ENCODE measurements at regions not wholly inside any gene's neighbourhood (a gene's known extent, or its start where the extent isn't known, plus 50 kb on each side); places are given as distances from the start of the nearest gene placed in this dataset.

DNA sequence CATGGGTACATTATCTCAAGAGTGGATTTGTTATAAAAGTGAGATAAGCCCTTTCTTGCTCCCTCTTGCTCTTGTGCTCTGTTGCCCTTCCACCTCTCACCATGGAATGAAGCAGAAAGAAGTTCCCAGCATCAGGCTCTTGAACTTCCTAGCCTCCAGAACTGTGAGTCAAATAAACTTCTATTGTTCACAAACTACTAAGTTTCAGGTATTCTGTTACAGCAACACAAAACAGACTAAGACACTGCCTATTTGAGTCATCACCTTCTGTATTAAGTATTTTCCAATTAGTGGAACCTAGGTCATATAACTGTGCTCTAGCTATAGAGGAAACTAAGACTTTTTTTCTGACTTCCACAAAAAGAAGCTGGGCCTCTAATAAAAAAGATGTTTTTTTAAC is 201.2 kb upstream of the FOXG1 start:
- TF ChIP-seq YY1 (IDR thresholded peaks at IDR 0.05; ENCODE audit: low read depth) = no peak
- no peak for TF ChIP-seq ZBTB7A (IDR thresholded peaks at IDR 0.05; ENCODE audit: low read depth)
- no peak for TF ChIP-seq TCF12 (IDR thresholded peaks at IDR 0.05; ENCODE audit: low read depth)
- TF ChIP-seq NFIC (IDR thresholded peaks at IDR 0.05) = no peak

DNA sequence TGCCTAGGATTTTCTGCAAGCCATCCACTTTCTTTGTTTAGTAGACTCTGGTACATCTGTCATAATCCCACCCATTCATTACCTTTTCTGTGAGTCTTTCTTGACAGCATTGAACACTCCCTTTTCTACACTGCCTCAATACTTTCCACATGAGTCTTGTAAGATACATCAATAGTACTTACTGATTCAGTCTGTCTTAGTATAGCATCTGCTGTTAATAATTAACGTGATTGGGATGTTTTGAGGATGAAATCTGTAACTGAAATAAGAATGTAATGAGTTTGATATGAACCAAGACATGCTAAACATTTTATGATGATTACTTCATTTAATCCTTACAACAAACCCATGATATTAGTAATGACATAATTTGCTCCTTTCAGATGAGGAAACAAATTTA is 196.2 kb upstream of the FOXG1 start:
- no peak for TF ChIP-seq CREB1 (IDR thresholded peaks at IDR 0.05; ENCODE audit: low read depth)
- no peak for TF ChIP-seq TCF12 (IDR thresholded peaks at IDR 0.05; ENCODE audit: low read depth)
- TF ChIP-seq RAD21 (IDR thresholded peaks at IDR 0.05; ENCODE audit: low read depth) = no peak

DNA sequence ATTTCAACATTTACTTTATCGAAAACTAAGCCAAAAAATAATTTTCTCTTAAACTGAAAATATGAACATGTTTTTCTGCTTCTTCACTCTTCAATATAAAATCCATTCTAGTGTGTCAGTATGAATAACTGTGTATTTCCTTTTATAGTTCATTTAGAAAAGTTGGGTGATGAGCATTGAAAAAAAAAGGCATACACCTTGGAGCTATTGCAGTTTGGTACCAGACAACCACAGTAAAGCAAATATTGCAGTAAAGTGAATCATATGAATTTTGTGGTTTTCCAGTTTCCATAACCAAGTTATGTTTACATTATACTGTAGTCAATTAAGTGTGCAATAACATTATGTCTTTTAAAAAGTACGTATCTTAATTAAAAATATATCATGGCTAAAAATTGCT is 195.0 kb upstream of the FOXG1 start:
- TF ChIP-seq EGR1 (IDR thresholded peaks at IDR 0.05) = no peak
- TF ChIP-seq TCF12 (IDR thresholded peaks at IDR 0.05; ENCODE audit: low read depth) = no peak
- TF ChIP-seq TAF1 (IDR thresholded peaks at IDR 0.05; ENCODE audit: low read depth) = no peak
- TF ChIP-seq, protein P1, sequence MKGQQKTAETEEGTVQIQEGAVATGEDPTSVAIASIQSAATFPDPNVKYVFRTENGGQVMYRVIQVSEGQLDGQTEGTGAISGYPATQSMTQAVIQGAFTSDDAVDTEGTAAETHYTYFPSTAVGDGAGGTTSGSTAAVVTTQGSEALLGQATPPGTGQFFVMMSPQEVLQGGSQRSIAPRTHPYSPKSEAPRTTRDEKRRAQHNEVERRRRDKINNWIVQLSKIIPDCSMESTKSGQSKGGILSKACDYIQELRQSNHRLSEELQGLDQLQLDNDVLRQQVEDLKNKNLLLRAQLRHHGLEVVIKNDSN (IDR thresholded peaks at IDR 0.05) = no peak
- TF ChIP-seq YY1 (IDR thresholded peaks at IDR 0.05; ENCODE audit: low read depth) = no peak
- TF ChIP-seq ZBTB7A (IDR thresholded peaks at IDR 0.05; ENCODE audit: low read depth) = no peak
- no peak for TF ChIP-seq CEBPB (IDR thresholded peaks at IDR 0.05)
- no peak for TF ChIP-seq NFIC (IDR thresholded peaks at IDR 0.05)

DNA sequence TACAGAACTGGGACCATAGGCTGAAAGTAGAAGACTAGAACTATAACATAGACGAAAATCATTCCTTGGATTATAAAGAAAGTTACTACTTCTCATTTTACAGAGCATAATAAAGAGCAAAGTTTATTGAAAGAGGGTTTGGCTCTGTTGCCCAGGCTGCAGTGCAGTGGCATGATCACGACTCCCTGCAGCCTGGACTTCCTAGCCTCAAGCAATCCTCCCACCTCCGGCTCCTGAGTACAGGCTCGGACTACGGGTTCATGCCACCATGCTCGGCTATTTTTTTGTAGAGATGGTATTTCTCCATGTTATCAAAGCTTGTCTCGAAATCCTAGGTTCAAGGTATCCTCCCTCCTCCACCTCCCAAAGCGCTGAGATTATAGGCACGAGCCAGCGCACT is 190.1 kb upstream of the FOXG1 start:
- TF ChIP-seq ZBTB7A (IDR thresholded peaks at IDR 0.05; ENCODE audit: low read depth) (no peak), EP300 (IDR thresholded peaks at IDR 0.05; ENCODE audit: borderline replicate concordance) (no peak), CREB1 (IDR thresholded peaks at IDR 0.05; ENCODE audit: low read depth) (no peak), TCF12 (IDR thresholded peaks at IDR 0.05; ENCODE audit: low read depth) (no peak), CEBPB (IDR thresholded peaks at IDR 0.05) (no peak), RAD21 (IDR thresholded peaks at IDR 0.05; ENCODE audit: low read depth) (no peak), TEAD4 (IDR thresholded peaks at IDR 0.05) (no peak), FOXM1 (IDR thresholded peaks at IDR 0.05; ENCODE audit: borderline replicate concordance, low read depth) (no peak), NFIC (IDR thresholded peaks at IDR 0.05) (no peak), TAF1 (IDR thresholded peaks at IDR 0.05; ENCODE audit: low read depth) (no peak), YY1 (IDR thresholded peaks at IDR 0.05; ENCODE audit: low read depth) (no peak), EGR1 (IDR thresholded peaks at IDR 0.05) (no peak)
- TF ChIP-seq, protein P1 (IDR thresholded peaks at IDR 0.05) = no peak
- TF ChIP-seq, protein P2, sequence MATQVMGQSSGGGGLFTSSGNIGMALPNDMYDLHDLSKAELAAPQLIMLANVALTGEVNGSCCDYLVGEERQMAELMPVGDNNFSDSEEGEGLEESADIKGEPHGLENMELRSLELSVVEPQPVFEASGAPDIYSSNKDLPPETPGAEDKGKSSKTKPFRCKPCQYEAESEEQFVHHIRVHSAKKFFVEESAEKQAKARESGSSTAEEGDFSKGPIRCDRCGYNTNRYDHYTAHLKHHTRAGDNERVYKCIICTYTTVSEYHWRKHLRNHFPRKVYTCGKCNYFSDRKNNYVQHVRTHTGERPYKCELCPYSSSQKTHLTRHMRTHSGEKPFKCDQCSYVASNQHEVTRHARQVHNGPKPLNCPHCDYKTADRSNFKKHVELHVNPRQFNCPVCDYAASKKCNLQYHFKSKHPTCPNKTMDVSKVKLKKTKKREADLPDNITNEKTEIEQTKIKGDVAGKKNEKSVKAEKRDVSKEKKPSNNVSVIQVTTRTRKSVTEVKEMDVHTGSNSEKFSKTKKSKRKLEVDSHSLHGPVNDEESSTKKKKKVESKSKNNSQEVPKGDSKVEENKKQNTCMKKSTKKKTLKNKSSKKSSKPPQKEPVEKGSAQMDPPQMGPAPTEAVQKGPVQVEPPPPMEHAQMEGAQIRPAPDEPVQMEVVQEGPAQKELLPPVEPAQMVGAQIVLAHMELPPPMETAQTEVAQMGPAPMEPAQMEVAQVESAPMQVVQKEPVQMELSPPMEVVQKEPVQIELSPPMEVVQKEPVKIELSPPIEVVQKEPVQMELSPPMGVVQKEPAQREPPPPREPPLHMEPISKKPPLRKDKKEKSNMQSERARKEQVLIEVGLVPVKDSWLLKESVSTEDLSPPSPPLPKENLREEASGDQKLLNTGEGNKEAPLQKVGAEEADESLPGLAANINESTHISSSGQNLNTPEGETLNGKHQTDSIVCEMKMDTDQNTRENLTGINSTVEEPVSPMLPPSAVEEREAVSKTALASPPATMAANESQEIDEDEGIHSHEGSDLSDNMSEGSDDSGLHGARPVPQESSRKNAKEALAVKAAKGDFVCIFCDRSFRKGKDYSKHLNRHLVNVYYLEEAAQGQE (IDR thresholded peaks at IDR 0.05; ENCODE audit: low read depth) = no peak
- TF ChIP-seq, protein P3, sequence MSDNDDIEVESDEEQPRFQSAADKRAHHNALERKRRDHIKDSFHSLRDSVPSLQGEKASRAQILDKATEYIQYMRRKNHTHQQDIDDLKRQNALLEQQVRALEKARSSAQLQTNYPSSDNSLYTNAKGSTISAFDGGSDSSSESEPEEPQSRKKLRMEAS (IDR thresholded peaks at IDR 0.05) = no peak

DNA sequence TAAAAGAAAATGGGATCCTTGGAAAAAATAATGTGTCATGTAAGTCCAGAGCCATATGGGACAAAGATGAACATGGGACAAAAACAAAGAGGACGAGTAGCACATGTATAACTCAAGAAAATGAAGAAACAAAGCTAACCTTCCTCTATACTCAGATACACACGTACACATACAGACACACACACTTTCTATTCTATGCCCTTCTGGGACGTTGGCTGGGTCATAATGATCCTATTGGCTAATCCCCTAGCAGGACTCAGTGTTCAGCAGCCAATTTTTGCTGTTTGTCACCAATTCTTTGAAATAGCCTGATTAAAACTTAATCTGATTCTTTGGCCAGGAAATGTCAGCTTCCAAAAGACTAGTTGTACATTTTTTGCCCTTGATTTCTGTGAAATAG is 189.4 kb upstream of the FOXG1 start:
- TF ChIP-seq NFIC (IDR thresholded peaks at IDR 0.05) (no peak), RAD21 (IDR thresholded peaks at IDR 0.05; ENCODE audit: low read depth) (no peak), EGR1 (IDR thresholded peaks at IDR 0.05) (no peak), CEBPB (IDR thresholded peaks at IDR 0.05) (no peak), EP300 (IDR thresholded peaks at IDR 0.05; ENCODE audit: borderline replicate concordance) (no peak), CREB1 (IDR thresholded peaks at IDR 0.05; ENCODE audit: low read depth) (no peak), ZBTB7A (IDR thresholded peaks at IDR 0.05; ENCODE audit: low read depth) (no peak), TEAD4 (IDR thresholded peaks at IDR 0.05) (no peak), FOXM1 (IDR thresholded peaks at IDR 0.05; ENCODE audit: borderline replicate concordance, low read depth) (no peak), TAF1 (IDR thresholded peaks at IDR 0.05; ENCODE audit: low read depth) (no peak), TCF12 (IDR thresholded peaks at IDR 0.05; ENCODE audit: low read depth) (no peak), YY1 (IDR thresholded peaks at IDR 0.05; ENCODE audit: low read depth) (no peak)
- TF ChIP-seq, protein P3 (IDR thresholded peaks at IDR 0.05) = no peak
- TF ChIP-seq, protein P2 (IDR thresholded peaks at IDR 0.05; ENCODE audit: low read depth) = no peak
- TF ChIP-seq, protein P1 (IDR thresholded peaks at IDR 0.05) = no peak

DNA sequence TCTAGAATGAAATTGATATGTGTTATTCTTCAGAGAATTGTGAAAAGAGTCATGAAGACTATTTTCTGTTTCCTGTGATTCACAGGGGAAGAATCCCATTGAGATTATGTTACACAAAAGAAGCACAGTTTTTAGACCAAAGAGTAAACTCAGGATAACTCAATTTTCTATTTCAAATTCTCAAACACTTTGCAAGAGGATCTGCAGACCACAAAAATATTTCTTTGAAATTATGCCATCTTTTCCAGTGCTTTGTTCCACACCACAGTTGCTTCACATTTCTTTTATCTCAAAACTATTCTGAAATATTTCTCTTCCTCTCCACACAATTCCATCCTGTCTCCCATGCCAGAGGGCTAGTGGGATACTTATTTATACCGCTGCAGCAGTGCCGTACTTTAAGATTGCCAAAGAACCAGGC is 188.9 kb upstream of the FOXG1 start:
- TF ChIP-seq, protein P2 (IDR thresholded peaks at IDR 0.05; ENCODE audit: low read depth) = no peak
- no peak for TF ChIP-seq TCF12 (IDR thresholded peaks at IDR 0.05; ENCODE audit: low read depth)
- TF ChIP-seq FOXM1 (IDR thresholded peaks at IDR 0.05; ENCODE audit: borderline replicate concordance, low read depth) = no peak
- TF ChIP-seq TEAD4 (IDR thresholded peaks at IDR 0.05) = no peak
- TF ChIP-seq, protein P1 (IDR thresholded peaks at IDR 0.05) = no peak
